H1 (cell line): ENCODE measurements at regions not wholly inside any gene's neighbourhood (a gene's known extent, or its start where the extent isn't known, plus 50 kb on each side); places are given as distances from the start of the nearest gene placed in this dataset.

Experiments
- CTCF ChIA-PET: fragments of 300-600 bp; sonication (Branson Sonifier 250); formaldehyde crosslinking; loops from one replicate; lab custom pipeline; 2021; ENCODE audit not compliant: partially characterized antibody; lab: Charles Lee
- POLR2A ChIA-PET: fragments of 300-600 bp; sonication (Branson Sonifier 250); formaldehyde crosslinking; loops from one replicate; lab custom pipeline; 2021; ENCODE audit warnings: inconsistent platforms; ENCODE audit not compliant: partially characterized antibody; lab: Charles Lee
- DNase-seq, 2 experiments: peaks; one replicate each; pipeline versions ENCODE4 v3.0.0 to v3.0.0-alpha.2; 2010 to 2022; ENCODE audit warnings: low spot score in 2 of 2, low read depth in 1 of 2, mixed read lengths in 1 of 2
- FAIRE-seq: peaks from 2 replicates; lab custom pipeline; 2011; peaks lifted over from hg19 to GRCh38; lab: Jason Lieb, UNC
- H2AFZ ChIP-seq: 2 replicates; pipeline ENCODE4 v1.8.1; 2012; ENCODE audit warnings: low read length, inconsistent platforms
- H2AK5ac ChIP-seq: 2 replicates; pipeline ENCODE4 v1.6.1; 2013; ENCODE audit warnings: low read depth, low read length
- H2BK120ac ChIP-seq: replicated peaks from 2 replicates; pipeline ENCODE3; 2013; ENCODE audit warnings: low read depth, low read length, inconsistent platforms
- H2BK12ac ChIP-seq: 2 replicates; pipeline ENCODE4 v1.6.1; 2013; ENCODE audit warnings: low read depth, low read length
- H2BK15ac ChIP-seq: 2 replicates; pipeline ENCODE4 v1.6.1; 2013; ENCODE audit warnings: low read length
- H2BK20ac ChIP-seq: 2 replicates; pipeline ENCODE4 v1.6.1; 2013; ENCODE audit warnings: low read length
- H2BK5ac ChIP-seq: 2 replicates; pipeline ENCODE4 v1.6.1; 2013; ENCODE audit warnings: low read depth, low read length
- H3K14ac ChIP-seq: 2 replicates; pipeline ENCODE4 v1.6.1; 2013; ENCODE audit warnings: inconsistent platforms; ENCODE audit not compliant: insufficient read length
- H3K18ac ChIP-seq: 2 replicates; pipeline ENCODE4 v1.6.1; 2013; ENCODE audit warnings: low read length; ENCODE audit errors: extremely low read depth
- H3K23ac ChIP-seq: 2 replicates; pipeline ENCODE4 v1.6.1; 2013; ENCODE audit warnings: inconsistent platforms; ENCODE audit not compliant: insufficient read length
- H3K23me2 ChIP-seq: 2 replicates; pipeline ENCODE4 v1.6.1; 2013; ENCODE audit warnings: low read depth, low read length
- H3K27ac ChIP-seq: 2 replicates; pipeline ENCODE4 v1.6.1; 2011; ENCODE audit warnings: low read depth, low read length, inconsistent platforms
- H3K27me3 ChIP-seq, 4 experiments: replicated peaks in 1 of 4; 1 replicate in 1 of 4; 2 replicates in 3 of 4; pipeline versions ENCODE4 v1.6.1 to v1.8.1; 2011 to 2013; ENCODE audit warnings: low read length in 3 of 4, mild to moderate bottlenecking in 3 of 4, inconsistent platforms in 2 of 4, mixed read lengths in 2 of 4, moderate library complexity in 1 of 4; ENCODE audit not compliant: control insufficient read depth in 3 of 4, insufficient read depth in 3 of 4; ENCODE audit errors: extremely low read depth in 1 of 4
- H3K36me3 ChIP-seq, 4 experiments: 2 replicates each; pipeline versions ENCODE4 v1.6.1 to v1.8.1; 2011 to 2013; ENCODE audit warnings: mild to moderate bottlenecking in 4 of 4, low read length in 3 of 4, moderate library complexity in 2 of 4, control low read depth in 1 of 4, inconsistent platforms in 1 of 4; ENCODE audit not compliant: insufficient read depth in 4 of 4, control insufficient read depth in 2 of 4
- H3K4ac ChIP-seq: replicated peaks from 2 replicates; pipeline ENCODE3; 2013; ENCODE audit warnings: low read length, low read depth, mixed read lengths, inconsistent platforms; ENCODE audit not compliant: insufficient read length
- H3K4me1 ChIP-seq, 4 experiments: replicated peaks in 1 of 4; 1 replicate in 1 of 4; 2 replicates in 3 of 4; pipeline versions ENCODE4 v1.6.1 to v1.8.1; 2011 to 2013; ENCODE audit warnings: low read length in 3 of 4, inconsistent platforms in 2 of 4, mixed read lengths in 1 of 4; ENCODE audit not compliant: insufficient read depth in 4 of 4, control insufficient read depth in 3 of 4
- H3K4me2 ChIP-seq, 2 experiments: 2 replicates each; pipeline versions ENCODE4 v1.6.1 to v1.8.1; 2011 to 2013; ENCODE audit warnings: low read depth in 2 of 2, low read length in 2 of 2, control low read depth in 1 of 2, inconsistent platforms in 1 of 2, mild to moderate bottlenecking in 1 of 2; ENCODE audit not compliant: insufficient read depth in 1 of 2
- H3K4me3 ChIP-seq, 4 experiments: fragments of 200-600, 300-600 bp in 1 of 4; sonication (generic), shearing (Covaris generic), sonication (Bioruptor Twin) in 1 of 4; 2 replicates each; pipeline versions ENCODE4 v1.5.1 to v1.8.1; 2011 to 2016; ENCODE audit warnings: low read length in 4 of 4, low read depth in 3 of 4, control low read depth in 2 of 4, inconsistent platforms in 2 of 4, mild to moderate bottlenecking in 2 of 4, mixed read lengths in 1 of 4, moderate library complexity in 1 of 4; ENCODE audit not compliant: insufficient read depth in 2 of 4; ENCODE audit errors: extremely low read depth in 1 of 4
- H3K56ac ChIP-seq: replicated peaks from 2 replicates; pipeline ENCODE3; 2013; ENCODE audit warnings: low read depth, mild to moderate bottlenecking, mixed read lengths, low read length, inconsistent platforms; ENCODE audit not compliant: insufficient read length
- H3K79me1 ChIP-seq: 2 replicates; pipeline ENCODE4 v1.6.1; 2013; ENCODE audit warnings: low read depth, low read length, control low read depth
- H3K79me2 ChIP-seq, 2 experiments: 2 replicates each; pipeline versions ENCODE4 v1.6.1 to v1.8.1; 2012 to 2013; ENCODE audit warnings: low read length in 2 of 2, mild to moderate bottlenecking in 2 of 2, inconsistent platforms in 1 of 2; ENCODE audit not compliant: insufficient read depth in 2 of 2, control insufficient read depth in 1 of 2
- H3K9ac ChIP-seq, 4 experiments: replicated peaks in 1 of 4; 1 replicate in 1 of 4; 2 replicates in 3 of 4; pipeline versions ENCODE4 v1.6.1 to v1.8.1; 2011 to 2013; ENCODE audit warnings: low read depth in 3 of 4, low read length in 3 of 4, control low read depth in 2 of 4, mild to moderate bottlenecking in 2 of 4, moderate library complexity in 2 of 4, inconsistent platforms in 1 of 4; ENCODE audit errors: extremely low read depth in 1 of 4
- H3K9me3 ChIP-seq, 2 experiments: 2 replicates each; pipeline versions ENCODE4 v1.6.1 to v1.8.1; 2012 to 2013; ENCODE audit warnings: mild to moderate bottlenecking in 2 of 2, moderate library complexity in 2 of 2, control low read depth in 1 of 2, inconsistent platforms in 1 of 2, low read depth in 1 of 2, low read length in 1 of 2, mixed read lengths in 1 of 2; ENCODE audit not compliant: insufficient read depth in 2 of 2
- H4K20me1 ChIP-seq, 2 experiments: replicated peaks in 1 of 2; 2 replicates each; pipeline versions ENCODE3 to v1.8.1; 2011 to 2013; ENCODE audit warnings: inconsistent platforms in 2 of 2, low read length in 2 of 2, mild to moderate bottlenecking in 1 of 2; ENCODE audit not compliant: insufficient read depth in 2 of 2, control insufficient read depth in 1 of 2
- H4K5ac ChIP-seq: 2 replicates; pipeline ENCODE4 v1.6.1; 2013; ENCODE audit warnings: low read length, low read depth, mixed read lengths, inconsistent platforms; ENCODE audit not compliant: insufficient read length
- H4K8ac ChIP-seq: 2 replicates; pipeline ENCODE4 v1.8.0; 2013; ENCODE audit warnings: mild to moderate bottlenecking, moderate library complexity, low read length, inconsistent platforms; ENCODE audit not compliant: insufficient read depth; ENCODE audit errors: extremely low read depth
- H4K91ac ChIP-seq: replicated peaks from 2 replicates; pipeline ENCODE3; 2013; ENCODE audit warnings: low read length, mixed read lengths, inconsistent platforms; ENCODE audit not compliant: insufficient read length
- ASH2L ChIP-seq: fragments of 200-600, 300-600 bp; sonication (generic); IDR thresholded peaks from one replicate; pipeline ENCODE4 v1.7.1; 2017; ENCODE audit warnings: low read length
- BACH1 ChIP-seq: IDR thresholded peaks from 2 replicates; pipeline ENCODE4 v1.6.1; 2012; ENCODE audit warnings: low read length, improper control_type of control experiment
- CHD1 ChIP-seq: IDR thresholded peaks from 2 replicates; pipeline ENCODE4 v1.6.1; 2012; ENCODE audit warnings: low read depth, low read length, improper control_type of control experiment
- EZH2 ChIP-seq: fragments of 200-600 bp; sonication (generic); IDR thresholded peaks from 2 replicates; pipeline ENCODE4 v1.7.1; 2012; ENCODE audit warnings: low read depth, mild to moderate bottlenecking, moderate library complexity, low read length, inconsistent platforms; ENCODE audit not compliant: severe bottlenecking
- FOSL1 ChIP-seq: IDR thresholded peaks from 2 replicates; pipeline ENCODE4 v1.6.1; 2011; ENCODE audit warnings: mild to moderate bottlenecking, low read depth, low read length, moderate library complexity; ENCODE audit not compliant: insufficient read depth
- HDAC6 ChIP-seq: IDR thresholded peaks from one replicate; pipeline ENCODE4 v1.7.1; 2012; ENCODE audit warnings: low read depth, mild to moderate bottlenecking, inconsistent platforms, low read length, moderate library complexity
- KDM1A ChIP-seq: fragments of 200-600, 300-600 bp; sonication (generic); IDR thresholded peaks from 2 replicates; pipeline ENCODE4 v1.7.1; 2016; ENCODE audit warnings: mild to moderate bottlenecking, low read length, borderline replicate concordance
- POLR2AphosphoS5 ChIP-seq: IDR thresholded peaks from 2 replicates; pipeline ENCODE4 v1.6.1; 2011; ENCODE audit warnings: low read depth, low read length
- POU5F1 ChIP-seq: IDR thresholded peaks from 2 replicates; pipeline ENCODE4 v1.6.1; 2011; ENCODE audit warnings: low read depth, mild to moderate bottlenecking, low read length, moderate library complexity
- WGBS, 2 experiments: shearing (Covaris generic) in 1 of 2; methylation state at CpG; one replicate each; pipeline versions ENCODE4 v1.1.6 to v1.1.7; 2013 to 2015; ENCODE audit warnings: low lambda C conversion rate in 2 of 2, mixed read lengths in 2 of 2, inconsistent platforms in 1 of 2, low coverage in 1 of 2, missing lambda C conversion rate in 1 of 2; ENCODE audit not compliant: insufficient replicate concordance in 2 of 2, insufficient coverage in 1 of 2, insufficient read length in 1 of 2; ENCODE audit errors: extremely low coverage in 1 of 2, missing lambda C conversion rate in 1 of 2; 5-methylcytosine and 5-hydroxymethylcytosine counted together
- TF ChIP-seq, protein P1 (sequence below): IDR thresholded peaks from 2 replicates; pipeline ENCODE4 v1.6.1; 2012; ENCODE audit warnings: inconsistent platforms
- TF ChIP-seq, protein P2 (sequence below): IDR thresholded peaks from 2 replicates; pipeline ENCODE4 v1.6.1; 2011; ENCODE audit warnings: low read length, improper control_type of control experiment

DNA sequence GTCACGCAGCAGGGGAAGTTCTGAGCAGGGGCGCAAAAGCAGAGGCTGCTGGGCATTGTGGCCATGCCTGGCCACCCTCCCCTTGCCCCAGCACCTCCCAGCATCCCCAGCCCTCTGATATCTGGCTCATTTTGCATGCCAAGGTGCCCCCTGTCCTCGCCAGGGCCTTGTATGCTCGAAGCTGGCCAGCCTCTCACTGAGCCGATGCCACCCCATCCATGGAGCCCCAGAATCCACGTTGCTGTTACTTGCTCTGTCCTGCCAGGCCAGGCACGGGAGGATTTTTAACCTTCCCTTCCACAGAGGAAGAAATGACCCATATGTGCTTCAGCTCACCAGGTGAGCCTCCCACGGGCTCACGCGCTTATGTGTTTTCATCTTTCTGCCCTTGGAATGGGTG is 413.4 kb downstream of the BCL11B start:
- Histone ChIP-seq H3K23me2 (no peaks in the 10 kb centered on the region), H3K18ac (no peak overlapping the region), H2AK5ac (no peak overlapping the region), H4K5ac (no peak overlapping the region), H3K4me2 (no peak overlapping the region), H2AFZ (no peak overlapping the region), H3K14ac (no peak overlapping the region), H2BK5ac (no peak overlapping the region), H4K20me1 (no peaks in the 10 kb centered on the region), H2BK120ac (no peak overlapping the region), H3K23ac (no peak overlapping the region), H4K8ac (0 out of 2 replicates have a peak overlapping the region, but pooled peaks have one; percentile 4), H4K91ac (no peak overlapping the region), H2BK12ac (no peak overlapping the region), H3K79me1 (no peaks in the 10 kb centered on the region), H3K9me3 (no peaks in the 10 kb centered on the region), H3K4ac (no peak overlapping the region), H3K79me2 (no peaks in the 10 kb centered on the region), H3K4me3 (no peak overlapping the region), H3K4me1 (no peaks in the 10 kb centered on the region; a peak in 1 of 7 replicates), H3K27ac (no peak overlapping the region), H2BK15ac (no peak overlapping the region), H3K9ac (no peak overlapping the region), H2BK20ac (no peak overlapping the region), H3K27me3 (no peaks in the 10 kb centered on the region), H3K56ac (no peak overlapping the region), H3K36me3 (no peaks in the 10 kb centered on the region)
- FAIRE-seq = no peak
- WGBS, 2 experiments = 90% methylated on average over 10 of the region's 10 CpGs; no CpG with 5 or more reads in 1 of the 2 experiments
- ChIA-PET POLR2A (no interaction called here), CTCF (no interaction called here)
- TF ChIP-seq POLR2AphosphoS5 (no peak), ASH2L (no peak), CHD1 (no peak), BACH1 (no peak), POU5F1 (no peak), FOSL1 (no peak), KDM1A (no peak), HDAC6 (no peak), EZH2 (no peak)
- TF ChIP-seq, protein P1, sequence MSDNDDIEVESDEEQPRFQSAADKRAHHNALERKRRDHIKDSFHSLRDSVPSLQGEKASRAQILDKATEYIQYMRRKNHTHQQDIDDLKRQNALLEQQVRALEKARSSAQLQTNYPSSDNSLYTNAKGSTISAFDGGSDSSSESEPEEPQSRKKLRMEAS = no peak
- TF ChIP-seq, protein P2, sequence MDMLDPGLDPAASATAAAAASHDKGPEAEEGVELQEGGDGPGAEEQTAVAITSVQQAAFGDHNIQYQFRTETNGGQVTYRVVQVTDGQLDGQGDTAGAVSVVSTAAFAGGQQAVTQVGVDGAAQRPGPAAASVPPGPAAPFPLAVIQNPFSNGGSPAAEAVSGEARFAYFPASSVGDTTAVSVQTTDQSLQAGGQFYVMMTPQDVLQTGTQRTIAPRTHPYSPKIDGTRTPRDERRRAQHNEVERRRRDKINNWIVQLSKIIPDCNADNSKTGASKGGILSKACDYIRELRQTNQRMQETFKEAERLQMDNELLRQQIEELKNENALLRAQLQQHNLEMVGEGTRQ = no peak
- no peak for DNase-seq
